ENCODE measurements at regions not wholly inside any gene's neighbourhood (a gene's known extent, or its start where the extent isn't known, plus 50 kb on each side); places are given as distances from the start of the nearest gene placed in this dataset.

DNA sequence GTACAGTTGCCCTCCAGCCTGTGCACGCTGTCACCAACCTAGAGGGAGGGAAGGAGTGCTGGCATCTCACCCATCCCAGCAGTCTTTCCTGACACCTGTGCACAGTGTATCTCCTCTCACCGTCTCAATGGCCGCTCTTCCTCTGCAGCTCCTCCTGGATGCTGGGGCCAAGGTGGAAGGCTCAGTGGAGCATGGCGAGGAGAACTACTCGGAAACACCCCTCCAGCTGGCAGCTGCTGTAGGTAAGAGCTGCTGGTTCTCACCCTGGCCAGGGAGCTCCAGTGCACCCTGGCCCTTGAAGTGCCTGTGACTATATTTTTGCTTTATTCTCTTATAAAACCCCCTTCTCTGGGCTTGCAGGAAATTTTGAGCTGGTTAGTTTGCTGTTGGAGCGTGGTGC is 68.7 kb upstream of the PWP1 start:
- no peak for TF ChIP-seq CTCF (conservative IDR thresholded peaks at IDR 0.05; ENCODE audit: low read depth, low read length)
- no peak for TF ChIP-seq EZH2 (IDR thresholded peaks at IDR 0.05; ENCODE audit: borderline replicate concordance, low read depth, low read length, poor library complexity, severe bottlenecking)
